PC-3 (cell line): ENCODE measurements at regions not wholly inside any gene's neighbourhood (a gene's known extent, or its start where the extent isn't known, plus 50 kb on each side); places are given as distances from the start of the nearest gene placed in this dataset.

ENCODE experiments used
- ATAC-seq: fragments of 200-7000 bp; cut with Tn5 transposase; 2 replicates; pipeline ENCODE4 v1.9.1; 2020; ENCODE audit warnings: mild to moderate bottlenecking, moderate library complexity
- BruUV-seq: library from RNA; stranded (reverse); fragments of 400-500 nt; replicated peaks from 2 replicates; lab custom pipeline; 2021; lab: Mats Ljungman, UMichigan
- CTCF ChIA-PET: fragments of 300-600 bp; sonication (Branson Sonifier 250); formaldehyde crosslinking; loops from one replicate; lab custom pipeline; 2022; ENCODE audit warnings: antibody characterized with exemption; lab: Charles Lee
- POLR2A ChIA-PET: fragments of 300-600 bp; sonication (Branson Sonifier 250); formaldehyde crosslinking; loops from one replicate; lab custom pipeline; 2022; ENCODE audit warnings: antibody characterized with exemption; ENCODE audit not compliant: unreplicated experiment; lab: Charles Lee
- DNase-seq: peaks from one replicate; pipeline ENCODE4 v3.0.0-alpha.2; 2015
- H2AFZ ChIP-seq: fragments of 300-600 bp; sonication (generic); 2 replicates; pipeline ENCODE4 v1.6.0; 2016; ENCODE audit warnings: antibody characterized with exemption, low read length
- H3F3A ChIP-seq: fragments of 300-600 bp; sonication (generic); one replicate; pipeline ENCODE4 v1.6.0; 2017; ENCODE audit warnings: antibody characterized with exemption, low read length, control low read depth, mild to moderate bottlenecking; ENCODE audit not compliant: unreplicated experiment
- H3K27ac ChIP-seq: fragments of 300-600 bp; sonication (generic); 2 replicates; pipeline ENCODE4 v1.5.1; 2016; ENCODE audit warnings: mild to moderate bottlenecking, low read length
- H3K27me3 ChIP-seq: fragments of 300-600 bp; sonication (generic); 2 replicates; pipeline ENCODE4 v1.6.1; 2016; ENCODE audit warnings: low read length, mixed read lengths
- H3K36me3 ChIP-seq: fragments of 300-600 bp; sonication (generic); 2 replicates; pipeline ENCODE4 v1.6.1; 2016; ENCODE audit warnings: low read depth, mixed run types, low read length, mixed read lengths
- H3K4me1 ChIP-seq: fragments of 300-600 bp; sonication (generic); 2 replicates; pipeline ENCODE4 v1.5.1; 2016; ENCODE audit warnings: low read length; ENCODE audit not compliant: insufficient read depth
- H3K4me2 ChIP-seq: fragments of 300-600 bp; sonication (generic); 2 replicates; pipeline ENCODE4 v1.6.0; 2016; ENCODE audit warnings: low read length
- H3K4me3 ChIP-seq: fragments of 300-600 bp; sonication (generic); 2 replicates; pipeline ENCODE4 v1.5.1; 2016; ENCODE audit warnings: mild to moderate bottlenecking, low read length, mixed read lengths
- H3K79me2 ChIP-seq: fragments of 300-600 bp; sonication (generic); 2 replicates; pipeline ENCODE4 v1.6.1; 2017; ENCODE audit warnings: low read length, mixed read lengths
- H3K9ac ChIP-seq: fragments of 300-600 bp; sonication (generic); 2 replicates; pipeline ENCODE4 v1.6.0; 2016; ENCODE audit warnings: mild to moderate bottlenecking, low read length
- H3K9me2 ChIP-seq: fragments of 300-600 bp; sonication (generic); replicated peaks from 2 replicates; pipeline ENCODE4 v1.6.1; 2016; ENCODE audit warnings: mixed run types, low read length, mixed read lengths
- H3K9me3 ChIP-seq: fragments of 300-600 bp; sonication (generic); 2 replicates; pipeline ENCODE4 v1.6.1; 2016; ENCODE audit warnings: low read length, mixed read lengths
- H4K20me1 ChIP-seq: fragments of 300-600 bp; sonication (generic); 2 replicates; pipeline ENCODE4 v1.6.1; 2016; ENCODE audit warnings: low read length, mixed read lengths
- CTCF ChIP-seq: fragments of 300-600 bp; sonication (generic); conservative IDR thresholded peaks from 2 replicates; pipeline ENCODE4 v1.5.1; 2017; ENCODE audit warnings: antibody characterized with exemption, low read depth, mild to moderate bottlenecking, low read length
- EZH2 ChIP-seq: fragments of 300-600 bp; sonication (generic); IDR thresholded peaks from one replicate; pipeline ENCODE4 v1.6.1; 2017; ENCODE audit warnings: antibody characterized with exemption, mild to moderate bottlenecking, low read length; ENCODE audit not compliant: unreplicated experiment
- EZH2phosphoT487 ChIP-seq: fragments of 300-600 bp; sonication (generic); IDR thresholded peaks from 2 replicates; pipeline ENCODE4 v1.6.1; 2018; ENCODE audit warnings: mild to moderate bottlenecking, antibody characterized with exemption, low read length, borderline replicate concordance
- intact Hi-C: fragments of 100-400 bp; cut with micrococcal nuclease; formaldehyde crosslinking; loops from 2 replicates; pipeline ENCODE4 v1.9.0; 2023

GRCh38 chr4:107541511-107541910 lies 178.5 kb downstream of the PAPSS1 start:
- Histone ChIP-seq H4K20me1 (no peaks in the 10 kb centered on the region), H3K27me3 (no peaks in the 10 kb centered on the region), H3K4me1 (no peaks in the 10 kb centered on the region), H2AFZ (no peak overlapping the region), H3F3A (no peaks in the 10 kb centered on the region), H3K79me2 (no peaks in the 10 kb centered on the region), H3K9ac (no peak overlapping the region), H3K36me3 (no peaks in the 10 kb centered on the region), H3K27ac (no peak overlapping the region), H3K4me3 (no peak overlapping the region), H3K9me2 (no peaks in the 10 kb centered on the region), H3K4me2 (no peak overlapping the region), H3K9me3 (no peaks in the 10 kb centered on the region)
- DNase-seq (no peak), ATAC-seq (no peak)
- CTCF ChIA-PET: no interaction called here
- BruUV-seq: no TSS peak
- TF ChIP-seq EZH2phosphoT487 (no peak), EZH2 (no peak)
- POLR2A ChIA-PET: no interaction called here
- intact Hi-C loops: no loop called here

GRCh38 chr4:107531927-107532326 lies 188.1 kb downstream of the PAPSS1 start:
- Histone ChIP-seq H3K36me3 (no peaks in the 10 kb centered on the region), H3F3A (no peaks in the 10 kb centered on the region), H3K27me3 (0 out of 2 replicates have a peak, but pooled peaks cover 13% of the 10 kb centered on the region), H2AFZ (no peak overlapping the region), H3K9ac (no peak overlapping the region), H4K20me1 (no peaks in the 10 kb centered on the region), H3K27ac (no peak overlapping the region), H3K4me3 (no peak overlapping the region), H3K79me2 (no peaks in the 10 kb centered on the region), H3K4me1 (no peaks in the 10 kb centered on the region), H3K9me2 (no peaks in the 10 kb centered on the region), H3K9me3 (no peaks in the 10 kb centered on the region), H3K4me2 (no peak overlapping the region)
- DNase-seq: no peak
- BruUV-seq: no TSS peak
- ChIA-PET POLR2A (no interaction called here), CTCF (no interaction called here)
- no peak for ATAC-seq
- TF ChIP-seq EZH2phosphoT487: no peak
- TF ChIP-seq CTCF: no peak
- TF ChIP-seq EZH2: no peak
- intact Hi-C loops: no loop called here

- no peak overlapping the region for H3K9ac ChIP-seq
- TF ChIP-seq EZH2 (no peak), EZH2phosphoT487 (no peak), CTCF (no peak)
- intact Hi-C loops: no loop called here
- no peak overlapping the region for H3K4me3 ChIP-seq
- no peak overlapping the region for H2AFZ ChIP-seq
- H3K36me3 ChIP-seq: no peaks in the 10 kb centered on the region
- H3K27ac ChIP-seq: no peak overlapping the region
- no peaks in the 10 kb centered on the region for H4K20me1 ChIP-seq
- ATAC-seq: no peak
- ChIA-PET POLR2A (no interaction called here), CTCF (no interaction called here)
- no TSS peak for BruUV-seq
- no peaks in the 10 kb centered on the region for H3F3A ChIP-seq
- no peaks in the 10 kb centered on the region for H3K9me3 ChIP-seq
- H3K9me2 ChIP-seq: no peaks in the 10 kb centered on the region
- DNase-seq: no peak
- no peaks in the 10 kb centered on the region for H3K4me1 ChIP-seq
- no peaks in the 10 kb centered on the region for H3K27me3 ChIP-seq
- no peaks in the 10 kb centered on the region for H3K79me2 ChIP-seq
- H3K4me2 ChIP-seq: no peak overlapping the region
These were observed 199.7 kb downstream of the PAPSS1 start for GRCh38 chr4:107520368-107520767.
